Rectal smooth muscle tissue (tissue), 1 donor: ENCODE measurements at regions not wholly inside any gene's neighbourhood (a gene's known extent, or its start where the extent isn't known, plus 50 kb on each side); places are given as distances from the start of the nearest gene placed in this dataset.

Experiments used
- H3K27ac ChIP-seq: one replicate; pipeline ENCODE4 v1.7.0; 2013; ENCODE audit warnings: low read depth, low read length, inconsistent platforms
- H3K27me3 ChIP-seq: one replicate; pipeline ENCODE4 v1.7.0; 2013; ENCODE audit warnings: low read length; ENCODE audit not compliant: control insufficient read depth, insufficient read depth
- H3K36me3 ChIP-seq: one replicate; pipeline ENCODE4 v1.7.0; 2013; ENCODE audit warnings: low read length; ENCODE audit not compliant: control insufficient read depth, insufficient read depth
- H3K4me1 ChIP-seq: one replicate; pipeline ENCODE4 v1.7.0; 2013; ENCODE audit warnings: low read length; ENCODE audit not compliant: control insufficient read depth, insufficient read depth
- H3K4me3 ChIP-seq: one replicate; pipeline ENCODE4 v1.7.0; 2013; ENCODE audit warnings: low read length
- H3K9ac ChIP-seq: one replicate; pipeline ENCODE4 v1.7.0; 2013; ENCODE audit warnings: low read length

DNA sequence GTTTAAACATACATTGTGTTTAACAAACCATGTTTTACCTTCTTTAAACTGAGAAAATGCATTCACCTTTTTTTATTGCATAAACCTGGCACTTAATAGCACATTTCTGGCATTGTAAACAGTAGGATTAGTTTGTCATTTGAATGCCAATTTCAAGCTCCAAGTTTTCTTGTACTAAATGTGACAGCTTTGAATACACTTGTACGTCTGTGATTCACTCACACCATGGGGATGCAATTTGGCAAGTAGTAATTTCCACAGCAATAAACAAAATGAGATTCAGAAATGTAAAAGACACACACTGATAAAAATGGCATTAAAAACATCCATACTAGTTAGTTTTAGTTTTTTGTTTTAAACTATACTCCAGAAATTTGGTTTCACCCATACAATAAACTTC, 598.9 kb downstream of the SI start:
- Histone ChIP-seq H3K4me1 (no peaks in the 10 kb centered on the region), H3K36me3 (no peaks in the 10 kb centered on the region), H3K27ac (no peak overlapping the region), H3K9ac (no peak overlapping the region), H3K4me3 (no peak overlapping the region), H3K27me3 (no peaks in the 10 kb centered on the region)

DNA sequence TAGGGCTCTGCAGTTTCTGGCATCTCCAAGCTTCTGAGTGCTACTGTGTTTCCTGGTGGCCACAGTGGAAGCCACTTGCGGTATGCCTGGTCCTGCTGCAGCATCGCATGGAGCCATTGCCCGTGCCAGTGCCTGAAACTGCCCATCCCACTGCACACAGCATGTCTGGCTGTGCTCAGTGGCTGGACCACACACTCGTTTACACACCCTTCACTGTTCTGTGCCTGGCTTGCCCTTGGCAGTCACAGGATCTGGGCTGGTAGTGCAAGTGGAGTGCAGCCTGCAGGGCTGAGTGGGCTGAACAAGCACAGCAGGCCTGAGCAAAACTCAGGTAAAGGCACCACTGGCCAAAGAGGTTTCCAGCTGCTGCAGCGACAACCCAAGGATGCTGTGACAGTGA, 600.0 kb downstream of the SI start:
- no peak overlapping the region for H3K9ac ChIP-seq
- H3K36me3 ChIP-seq: no peaks in the 10 kb centered on the region
- no peaks in the 10 kb centered on the region for H3K4me1 ChIP-seq
- H3K27me3 ChIP-seq: no peaks in the 10 kb centered on the region
- no peak overlapping the region for H3K4me3 ChIP-seq
- H3K27ac ChIP-seq: no peak overlapping the region

DNA sequence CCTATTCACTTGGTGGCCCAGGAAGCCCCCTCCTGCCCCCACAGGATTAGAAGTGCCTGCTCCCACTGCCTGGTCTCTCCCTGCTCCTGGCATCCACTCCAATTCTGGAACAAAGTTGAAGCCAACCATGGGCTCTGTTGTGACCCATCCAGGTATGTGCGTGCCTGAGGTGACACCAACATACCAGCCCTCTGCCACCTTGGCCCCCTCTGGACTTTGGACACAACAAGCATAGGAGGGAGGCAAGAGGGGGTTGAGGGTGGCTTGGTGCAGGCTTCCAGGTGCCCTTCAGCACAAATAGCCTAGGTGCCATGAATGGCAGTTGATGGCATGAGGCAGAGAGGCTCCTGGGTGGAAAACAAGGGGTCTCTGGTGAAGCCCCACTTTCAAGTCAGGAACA, 600.9 kb downstream of the SI start:
- H3K4me3 ChIP-seq: no peak overlapping the region
- H3K27me3 ChIP-seq: no peaks in the 10 kb centered on the region
- H3K36me3 ChIP-seq: no peaks in the 10 kb centered on the region
- H3K27ac ChIP-seq: no peak overlapping the region
- H3K4me1 ChIP-seq: no peaks in the 10 kb centered on the region
- H3K9ac ChIP-seq: no peak overlapping the region

DNA sequence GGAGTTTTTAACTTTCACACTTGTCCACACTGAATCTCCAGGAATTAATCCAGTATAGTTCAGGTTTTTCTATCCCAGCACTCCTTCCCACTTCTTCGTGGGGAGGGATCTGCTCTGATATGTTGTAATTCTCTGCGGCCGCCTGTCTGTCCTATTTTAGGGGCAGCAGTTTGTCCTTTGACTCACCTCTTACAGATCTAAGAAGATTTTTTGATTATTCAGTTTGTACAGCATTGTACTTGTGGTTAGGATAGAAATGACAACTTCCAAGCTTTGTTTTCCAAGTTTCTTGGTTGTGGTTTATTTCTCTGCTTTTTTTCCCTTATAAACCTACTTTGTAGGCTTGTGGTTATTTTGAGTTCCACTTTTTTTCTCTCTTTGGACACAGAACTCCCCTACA, 601.7 kb downstream of the SI start:
- Histone ChIP-seq H3K9ac (no peak overlapping the region), H3K4me3 (no peak overlapping the region), H3K27me3 (no peaks in the 10 kb centered on the region), H3K27ac (no peak overlapping the region), H3K36me3 (no peaks in the 10 kb centered on the region), H3K4me1 (no peaks in the 10 kb centered on the region)

DNA sequence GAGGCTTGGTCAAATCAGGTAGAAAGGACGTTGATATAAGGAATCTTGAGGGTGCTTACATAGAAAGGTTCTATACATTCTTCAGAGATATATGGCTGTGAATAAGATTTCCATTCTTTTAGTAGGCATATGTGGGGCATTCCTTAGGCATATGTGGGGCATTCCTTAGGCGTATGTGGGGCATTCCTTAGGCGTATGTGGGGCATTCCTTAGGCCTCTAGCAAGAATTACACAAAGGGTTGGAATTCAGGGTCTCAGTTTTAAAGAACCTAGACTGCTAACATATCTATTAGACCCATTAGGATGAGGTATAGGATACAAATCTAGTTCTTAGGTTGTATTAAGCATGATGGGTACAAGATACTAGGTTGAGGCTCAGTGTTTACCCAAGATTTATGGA, 607.8 kb downstream of the SI start:
- H3K9ac ChIP-seq: no peak overlapping the region
- H3K27me3 ChIP-seq: no peaks in the 10 kb centered on the region
- no peaks in the 10 kb centered on the region for H3K36me3 ChIP-seq
- H3K4me1 ChIP-seq: no peaks in the 10 kb centered on the region
- H3K27ac ChIP-seq: no peak overlapping the region
- H3K4me3 ChIP-seq: no peak overlapping the region

DNA sequence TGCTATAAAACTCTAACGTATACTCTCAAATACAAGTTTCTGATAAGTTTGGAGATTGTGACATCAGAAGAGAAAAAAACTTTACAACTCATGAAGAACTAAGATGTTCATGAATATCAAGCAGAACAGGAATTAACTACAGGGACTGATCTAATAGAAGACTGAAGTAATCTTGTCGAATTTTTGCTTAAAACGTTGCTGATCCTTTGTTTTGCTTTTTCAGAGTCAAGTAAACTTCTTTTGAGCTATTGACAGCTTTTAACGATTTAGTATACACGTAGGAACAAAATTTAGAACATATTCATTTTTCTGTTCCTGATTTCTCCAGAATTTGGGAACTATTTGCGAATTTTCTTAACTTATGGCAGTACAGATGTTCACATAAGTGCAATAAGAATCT, 610.2 kb downstream of the SI start:
- Histone ChIP-seq H3K4me1 (no peaks in the 10 kb centered on the region), H3K27me3 (no peaks in the 10 kb centered on the region), H3K4me3 (no peak overlapping the region), H3K27ac (no peak overlapping the region), H3K9ac (no peak overlapping the region), H3K36me3 (no peaks in the 10 kb centered on the region)

DNA sequence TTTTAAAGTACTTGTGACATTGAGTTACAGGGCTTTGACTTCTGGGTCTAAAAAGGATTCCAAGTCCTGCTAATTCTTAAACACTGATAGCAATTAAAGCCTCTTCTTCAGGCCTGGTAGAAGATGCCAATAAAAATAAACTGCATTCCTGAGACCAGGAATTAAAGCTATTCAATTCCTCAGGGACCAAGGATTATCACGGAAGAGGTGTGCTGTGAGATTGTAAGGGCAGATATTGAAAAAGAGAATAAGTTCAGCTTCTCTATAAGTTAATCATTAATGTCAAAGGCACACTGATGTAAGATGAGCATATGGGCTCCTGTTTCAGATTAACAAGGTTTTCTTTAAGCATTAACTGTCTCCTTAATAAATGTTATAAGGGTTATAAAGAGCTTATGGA, 611.3 kb downstream of the SI start:
- Histone ChIP-seq H3K4me3 (no peak overlapping the region), H3K4me1 (no peaks in the 10 kb centered on the region), H3K36me3 (no peaks in the 10 kb centered on the region), H3K9ac (no peak overlapping the region), H3K27ac (no peak overlapping the region), H3K27me3 (no peaks in the 10 kb centered on the region)

DNA sequence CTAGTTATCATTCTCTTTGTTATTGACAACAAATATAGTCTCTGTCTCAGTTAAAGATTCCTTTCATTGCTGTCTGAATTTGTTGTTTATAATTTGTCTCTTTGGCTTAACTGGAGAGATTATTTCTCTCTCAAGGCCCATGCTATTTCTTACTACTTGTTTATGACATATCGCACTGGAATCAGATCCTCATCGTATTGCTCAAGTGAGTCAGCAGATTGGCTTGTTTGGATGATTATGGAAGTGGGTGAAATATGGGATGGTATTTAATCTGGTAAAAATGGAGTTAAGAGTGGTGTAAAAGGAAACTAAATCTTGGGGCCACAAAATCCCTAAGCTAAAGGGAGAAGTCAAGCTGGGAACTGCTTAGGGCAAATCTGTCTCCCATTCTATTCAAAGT, 613.1 kb downstream of the SI start:
- Histone ChIP-seq H3K9ac (no peak overlapping the region), H3K4me1 (no peaks in the 10 kb centered on the region), H3K36me3 (no peaks in the 10 kb centered on the region), H3K4me3 (no peak overlapping the region), H3K27ac (no peak overlapping the region), H3K27me3 (no peaks in the 10 kb centered on the region)

DNA sequence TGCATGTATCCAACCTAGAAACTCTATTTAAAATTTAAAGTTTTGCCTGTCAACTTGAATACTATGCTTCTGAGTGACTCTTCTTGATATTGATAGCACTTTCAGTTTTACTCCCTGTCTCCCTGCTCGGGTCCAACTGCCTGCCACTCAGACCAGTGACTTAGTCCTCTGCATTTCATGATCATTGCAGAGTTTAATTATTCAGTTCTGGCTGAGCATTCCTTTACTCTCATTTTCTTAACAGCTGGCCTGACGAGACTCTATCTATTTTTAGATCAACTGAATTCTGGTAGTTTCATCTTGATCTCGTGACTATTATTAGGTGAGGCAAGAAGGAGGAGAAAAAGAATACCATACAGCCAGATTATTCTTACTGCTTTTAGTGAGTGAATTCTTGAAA, 617.4 kb downstream of the SI start:
- Histone ChIP-seq H3K9ac (no peak overlapping the region), H3K4me1 (no peaks in the 10 kb centered on the region), H3K36me3 (no peaks in the 10 kb centered on the region), H3K27ac (no peak overlapping the region), H3K27me3 (no peaks in the 10 kb centered on the region), H3K4me3 (no peak overlapping the region)

DNA sequence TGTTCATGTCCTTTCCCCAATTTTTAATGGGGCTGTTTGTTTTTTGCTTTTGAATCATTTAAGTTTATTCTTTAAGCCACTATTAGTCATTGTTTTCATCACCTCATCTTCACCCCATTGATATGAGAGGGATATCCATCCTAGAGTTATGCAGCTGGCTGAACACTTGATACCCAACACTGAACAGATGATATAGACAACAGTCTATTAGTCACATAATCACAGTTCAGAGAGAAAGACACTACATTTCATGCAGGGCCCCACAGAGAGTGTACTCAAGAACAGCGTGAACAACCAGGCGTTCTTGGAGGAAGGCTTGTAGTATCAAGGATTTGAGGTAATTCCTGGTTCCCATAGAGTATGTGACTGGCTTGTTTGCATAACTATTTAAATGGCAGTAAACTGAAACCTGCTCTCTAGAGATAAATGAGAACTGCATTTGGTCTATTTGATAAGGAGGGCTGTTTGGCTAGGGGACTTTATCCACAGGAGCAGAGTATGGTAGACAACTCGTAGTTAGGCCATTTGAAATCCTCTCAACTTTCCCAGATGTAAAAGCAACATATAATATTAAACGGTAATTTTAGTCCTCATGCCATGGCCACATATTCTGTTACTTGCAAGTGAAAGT, 618.7 kb downstream of the SI start:
- Histone ChIP-seq H3K36me3 (no peaks in the 10 kb centered on the region), H3K27ac (no peak overlapping the region), H3K9ac (no peak overlapping the region), H3K4me1 (no peaks in the 10 kb centered on the region), H3K27me3 (no peaks in the 10 kb centered on the region), H3K4me3 (no peak overlapping the region)

DNA sequence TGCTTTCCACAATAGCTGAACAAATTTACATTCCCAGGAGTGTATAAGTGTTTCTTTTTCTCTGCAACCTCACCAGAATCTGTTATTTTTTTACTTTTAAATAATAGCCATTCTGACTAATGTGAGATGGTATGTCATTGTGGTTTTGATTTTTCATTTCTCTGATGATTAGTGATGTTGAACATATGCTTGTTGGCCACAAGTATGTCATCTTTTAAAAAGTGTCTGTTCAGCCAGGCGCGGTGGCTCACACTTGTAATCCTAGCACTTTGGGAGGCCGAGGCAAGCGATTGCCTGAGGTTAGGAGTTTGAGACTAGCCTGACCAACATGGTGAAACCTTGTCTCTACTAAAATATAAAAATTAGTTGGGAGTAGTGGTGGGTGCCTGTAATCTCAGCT, 619.3 kb downstream of the SI start:
- Histone ChIP-seq H3K36me3 (no peaks in the 10 kb centered on the region), H3K27ac (no peak overlapping the region), H3K27me3 (no peaks in the 10 kb centered on the region), H3K9ac (no peak overlapping the region), H3K4me3 (no peak overlapping the region), H3K4me1 (no peaks in the 10 kb centered on the region)

DNA sequence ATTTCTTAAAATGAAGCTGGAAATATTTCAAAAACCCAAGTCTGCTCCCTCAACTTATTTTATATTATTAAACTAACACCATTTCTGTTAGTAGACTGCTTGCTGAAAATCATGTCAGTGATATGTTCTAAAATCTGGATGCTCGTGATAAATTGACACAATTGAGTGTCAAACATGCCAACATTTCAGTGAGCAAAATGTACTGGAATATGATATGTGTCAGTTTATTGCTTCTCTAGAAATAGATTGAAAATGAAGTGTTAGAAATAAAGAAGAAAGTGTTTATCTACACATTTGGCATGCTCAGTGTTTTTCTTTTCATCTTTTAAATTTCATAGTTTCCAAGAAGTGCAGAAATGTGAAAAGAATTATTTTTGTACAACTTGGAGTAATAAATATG, 624.6 kb downstream of the SI start:
- no peaks in the 10 kb centered on the region for H3K27me3 ChIP-seq

DNA sequence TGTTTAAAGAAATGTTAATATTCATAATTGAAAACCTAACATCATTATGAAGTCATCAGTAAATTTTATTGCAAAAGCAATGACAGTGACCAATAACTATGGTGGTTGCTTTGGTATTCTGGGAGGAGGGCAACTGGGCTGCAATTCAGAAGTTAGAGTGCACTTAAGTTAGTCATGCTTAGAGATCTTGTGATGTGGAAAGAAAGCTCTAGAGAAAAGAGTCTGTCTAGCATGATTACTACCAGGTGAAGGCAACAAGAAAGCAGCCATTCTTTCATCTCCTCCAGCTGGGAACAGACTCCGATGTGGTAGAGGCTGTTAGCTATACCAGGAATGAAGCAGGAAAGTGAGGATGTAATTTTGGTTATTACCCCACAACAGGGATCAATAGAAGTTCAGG, 625.6 kb downstream of the SI start:
- H3K27ac ChIP-seq: no peak overlapping the region
- no peaks in the 10 kb centered on the region for H3K27me3 ChIP-seq
- H3K4me3 ChIP-seq: no peak overlapping the region
- H3K4me1 ChIP-seq: no peaks in the 10 kb centered on the region
- H3K36me3 ChIP-seq: no peaks in the 10 kb centered on the region
- H3K9ac ChIP-seq: no peak overlapping the region

More for the DNA sequence above, 624.6 kb downstream of the SI start:
- Histone ChIP-seq H3K4me1 (no peaks in the 10 kb centered on the region), H3K27ac (no peak overlapping the region), H3K36me3 (no peaks in the 10 kb centered on the region), H3K9ac (no peak overlapping the region), H3K4me3 (no peak overlapping the region)
